ENCODE measurements at regions not wholly inside any gene's neighbourhood (a gene's known extent, or its start where the extent isn't known, plus 50 kb on each side); places are given as distances from the start of the nearest gene placed in this dataset.

DNA sequence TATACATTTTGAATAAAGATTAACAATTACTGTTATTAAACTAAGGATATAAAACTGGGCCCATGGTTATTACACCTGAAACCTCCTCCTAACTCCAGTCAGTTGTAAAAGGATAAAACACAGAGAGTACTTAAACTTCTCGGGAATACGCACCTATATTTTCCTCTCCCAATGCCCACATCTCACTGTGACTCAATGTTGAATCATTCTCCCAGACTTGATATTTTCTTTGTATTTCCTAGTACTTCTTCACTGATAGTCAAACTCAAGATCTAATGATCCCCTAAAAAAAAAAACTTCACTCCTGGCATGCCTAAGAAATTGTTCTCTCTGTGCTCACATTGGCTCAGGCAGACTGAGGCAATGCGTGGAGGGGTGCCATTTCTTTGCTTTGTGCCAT lies 212.5 kb upstream of the DKK2 start:
- no peak for TF ChIP-seq CTCF (IDR thresholded peaks at IDR 0.05 in 4 of 5, conservative IDR thresholded peaks at IDR 0.05 in 1 of 5)
- TF ChIP-seq POLR2A (IDR thresholded peaks at IDR 0.05): no peak

Data from gastrocnemius medialis (tissue), 4 donors.